ENCODE measurements at regions not wholly inside any gene's neighbourhood (a gene's known extent, or its start where the extent isn't known, plus 50 kb on each side); places are given as distances from the start of the nearest gene placed in this dataset.

- intact Hi-C loops (cut with DNase I, micrococcal nuclease), result no loop called here
- H3K4me3 ChIP-seq, result no peak overlapping the region
- H3K4me1 ChIP-seq (ENCODE audit: low read depth), result peaks cover 9% of the 10 kb centered on the region
- ATAC-seq (no peak), DNase-seq (no peak)
- TF ChIP-seq CTCF (IDR thresholded peaks at IDR 0.05), result no peak
- no peaks in the 10 kb centered on the region for H3K9me3 ChIP-seq
- no peaks in the 10 kb centered on the region for H3K36me3 ChIP-seq (ENCODE audit: low read depth)
Measured at GRCh38 chr4:141499261-141499853, 137.0 kb upstream of the IL15 start.

GRCh38 chr4:141501395-141501794 lies 135.0 kb upstream of the IL15 start:
- H3K4me1 ChIP-seq (ENCODE audit: low read depth), result peaks cover 9% of the 10 kb centered on the region

GRCh38 chr4:141501931-141502330 lies 134.5 kb upstream of the IL15 start:
- intact Hi-C loops (cut with DNase I, micrococcal nuclease), result no loop called here
- TF ChIP-seq CTCF (IDR thresholded peaks at IDR 0.05), result no peak
- no peak for DNase-seq
- peaks cover 9% of the 10 kb centered on the region for H3K4me1 ChIP-seq (ENCODE audit: low read depth)
- H3K9me3 ChIP-seq, result no peaks in the 10 kb centered on the region
- H3K36me3 ChIP-seq (ENCODE audit: low read depth), result no peaks in the 10 kb centered on the region
- ATAC-seq, result no peak
- H3K4me3 ChIP-seq, result no peak overlapping the region

More at GRCh38 chr4:141501395-141501794, 135.0 kb upstream of the IL15 start:
- DNase-seq (no peak), ATAC-seq (no peak)
- H3K9me3 ChIP-seq, result no peaks in the 10 kb centered on the region
- intact Hi-C loops (cut with DNase I, micrococcal nuclease), result no loop called here
- H3K36me3 ChIP-seq (ENCODE audit: low read depth), result no peaks in the 10 kb centered on the region
- TF ChIP-seq CTCF (IDR thresholded peaks at IDR 0.05), result no peak
- no peak overlapping the region for H3K4me3 ChIP-seq

- no peaks in the 10 kb centered on the region for H3K9me3 ChIP-seq
- H3K4me1 ChIP-seq (ENCODE audit: low read depth), result peaks cover 9% of the 10 kb centered on the region
- no peaks in the 10 kb centered on the region for H3K36me3 ChIP-seq (ENCODE audit: low read depth)
- TF ChIP-seq CTCF (IDR thresholded peaks at IDR 0.05), result no peak
- DNase-seq, result no peak
- intact Hi-C loops (cut with DNase I, micrococcal nuclease), result no loop called here
- ATAC-seq, result peak; percentile 32
- H3K4me3 ChIP-seq, result no peak overlapping the region
Measured at GRCh38 chr4:141502755-141503154, 133.6 kb upstream of the IL15 start.

- Histone ChIP-seq H3K4me3 (no peak overlapping the region), H3K36me3 (ENCODE audit: low read depth) (no peaks in the 10 kb centered on the region), H3K9me3 (no peaks in the 10 kb centered on the region), H3K4me1 (ENCODE audit: low read depth) (peaks cover 9% of the 10 kb centered on the region)
- DNase-seq, result no peak
- intact Hi-C loops (cut with DNase I, micrococcal nuclease), result no loop called here
- TF ChIP-seq CTCF (IDR thresholded peaks at IDR 0.05), result no peak
- no peak for ATAC-seq
Measured at GRCh38 chr4:141503260-141503659, 133.1 kb upstream of the IL15 start.

DNA sequence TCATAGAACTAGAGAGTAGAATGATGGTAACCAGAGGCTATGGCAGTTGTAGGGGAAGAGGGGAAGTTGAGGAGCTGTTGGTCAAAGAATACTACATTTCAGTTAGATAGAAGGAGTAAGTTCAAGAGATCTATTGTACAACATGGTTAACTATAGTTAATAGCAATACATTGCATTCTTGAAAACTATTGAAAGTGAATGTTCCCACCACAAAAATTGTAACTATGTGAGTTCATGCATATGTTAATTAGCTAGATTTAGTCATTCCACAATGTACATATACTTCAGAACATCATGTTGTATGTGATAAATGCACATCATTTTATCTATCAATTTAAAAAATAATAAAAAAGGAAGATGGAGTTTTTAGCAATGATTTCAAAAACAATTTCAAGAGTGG lies 125.3 kb upstream of the IL15 start:
- no peak for TF ChIP-seq CTCF (IDR thresholded peaks at IDR 0.05)
- intact Hi-C loops (cut with DNase I, micrococcal nuclease), result no loop called here
- no peak for ATAC-seq
- Histone ChIP-seq H3K36me3 (ENCODE audit: low read depth) (no peaks in the 10 kb centered on the region), H3K4me1 (ENCODE audit: low read depth) (no peaks in the 10 kb centered on the region), H3K4me3 (no peak overlapping the region), H3K9me3 (no peaks in the 10 kb centered on the region)
- no peak for DNase-seq
